Body of pancreas (tissue), 4 donors: ENCODE measurements at regions not wholly inside any gene's neighbourhood (a gene's known extent, or its start where the extent isn't known, plus 50 kb on each side); places are given as distances from the start of the nearest gene placed in this dataset.

ENCODE experiments used
- ATAC-seq: fragments of 150-250 bp; one replicate; pipeline ENCODE4 v1.9.1; 2016
- DNase-seq, 4 donors: peaks; one replicate each; pipeline ENCODE4 v3.0.0-alpha.2; 2019
- H3K27ac ChIP-seq, 4 donors: fragments of 200-600 bp; sonication (generic); 1 replicate in 3 of 4; 2 replicates in 1 of 4; pipeline versions ENCODE4 v1.5.1 to v1.6.1; 2016 to 2019; ENCODE audit warnings: mild to moderate bottlenecking in 1 of 4, mixed read lengths in 1 of 4, moderate library complexity in 1 of 4
- H3K27me3 ChIP-seq, 2 donors: fragments of 200-600 bp; sonication (generic); one replicate each; pipeline ENCODE4 v1.6.0; 2016; ENCODE audit warnings: mild to moderate bottlenecking in 1 of 2
- H3K36me3 ChIP-seq, 2 donors: fragments of 200-600 bp; sonication (generic); replicated peaks in 1 of 2; 2 replicates each; pipeline ENCODE4 v1.5.1; 2016; ENCODE audit warnings: low read depth in 2 of 2; ENCODE audit not compliant: insufficient read depth in 1 of 2
- H3K4me1 ChIP-seq: fragments of 200-600 bp; sonication (generic); one replicate; pipeline ENCODE4 v1.6.0; 2016
- H3K4me3 ChIP-seq, 2 donors: fragments of 200-600 bp; sonication (generic); 1 replicate in 1 of 2; 2 replicates in 1 of 2; pipeline ENCODE4 v1.5.1; 2016 to 2019
- H3K9me3 ChIP-seq, 3 donors: fragments of 200-600 bp; sonication (generic); 1 replicate in 2 of 3; 2 replicates in 1 of 3; pipeline ENCODE4 v1.5.1; 2016
- POLR2A ChIP-seq, 3 donors: fragments of 450-650 bp; IDR thresholded peaks; one replicate each; pipeline ENCODE4 v1.6.1; 2016; ENCODE audit warnings: antibody characterized with exemption in 3 of 3, mild to moderate bottlenecking in 2 of 3
- WGBS, 2 donors: methylation state at CpG; one replicate each; pipeline ENCODE4 v1.1.5; 2017; 5-methylcytosine and 5-hydroxymethylcytosine counted together
- intact Hi-C: fragments of 100-400 bp; cut with DNase I; formaldehyde crosslinking; loops from one replicate; pipeline ENCODE4 v1.15.1; 2023
- TF ChIP-seq, protein P1 (sequence below), 7 experiments: fragments of 450-650 bp in 4 of 7; fragments of 200-600 bp in 3 of 7; sonication (generic) in 3 of 7; IDR thresholded peaks; one replicate each; pipeline ENCODE4 v1.5.1; 2016 to 2019; ENCODE audit warnings: antibody characterized with exemption in 7 of 7

DNA sequence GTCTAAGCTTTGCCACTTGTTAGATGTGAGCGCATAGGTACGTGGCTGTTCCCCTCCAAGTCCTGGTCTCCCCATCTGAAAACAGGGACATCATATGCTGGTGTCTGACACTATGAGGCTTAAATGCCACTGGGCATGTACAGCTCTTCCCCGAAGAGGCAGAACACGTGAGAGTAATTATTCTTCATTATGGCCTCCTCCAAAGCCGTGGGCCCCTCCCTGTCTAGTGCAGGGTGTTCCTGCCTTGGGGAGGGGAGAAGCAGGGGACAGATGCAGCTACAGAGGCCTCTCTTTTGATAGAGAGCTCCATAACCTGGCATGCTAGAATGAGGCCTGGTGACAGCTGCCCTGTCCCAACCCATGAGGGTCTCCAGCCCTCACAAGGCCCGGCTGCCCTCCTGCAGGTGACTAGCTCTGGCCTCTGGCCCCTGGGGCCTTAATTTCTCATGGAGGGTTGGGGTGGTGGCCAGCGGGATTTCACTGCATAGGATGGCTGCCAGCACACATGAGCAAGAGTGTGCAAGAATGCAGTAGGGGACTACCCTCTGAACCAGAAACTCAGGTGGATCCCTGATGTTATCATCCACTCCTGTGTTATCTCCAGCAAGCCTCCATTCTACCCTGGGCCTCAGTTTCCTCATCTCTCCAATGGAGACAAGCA lies 334.6 kb downstream of the MN1 start:
- WGBS, 2 donors, result 76 to 93% methylated on average over 6 to 7 of the region's 7 CpGs
- TF ChIP-seq, protein P1, sequence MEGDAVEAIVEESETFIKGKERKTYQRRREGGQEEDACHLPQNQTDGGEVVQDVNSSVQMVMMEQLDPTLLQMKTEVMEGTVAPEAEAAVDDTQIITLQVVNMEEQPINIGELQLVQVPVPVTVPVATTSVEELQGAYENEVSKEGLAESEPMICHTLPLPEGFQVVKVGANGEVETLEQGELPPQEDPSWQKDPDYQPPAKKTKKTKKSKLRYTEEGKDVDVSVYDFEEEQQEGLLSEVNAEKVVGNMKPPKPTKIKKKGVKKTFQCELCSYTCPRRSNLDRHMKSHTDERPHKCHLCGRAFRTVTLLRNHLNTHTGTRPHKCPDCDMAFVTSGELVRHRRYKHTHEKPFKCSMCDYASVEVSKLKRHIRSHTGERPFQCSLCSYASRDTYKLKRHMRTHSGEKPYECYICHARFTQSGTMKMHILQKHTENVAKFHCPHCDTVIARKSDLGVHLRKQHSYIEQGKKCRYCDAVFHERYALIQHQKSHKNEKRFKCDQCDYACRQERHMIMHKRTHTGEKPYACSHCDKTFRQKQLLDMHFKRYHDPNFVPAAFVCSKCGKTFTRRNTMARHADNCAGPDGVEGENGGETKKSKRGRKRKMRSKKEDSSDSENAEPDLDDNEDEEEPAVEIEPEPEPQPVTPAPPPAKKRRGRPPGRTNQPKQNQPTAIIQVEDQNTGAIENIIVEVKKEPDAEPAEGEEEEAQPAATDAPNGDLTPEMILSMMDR (IDR thresholded peaks at IDR 0.05), result no peak
- no peak for TF ChIP-seq POLR2A (IDR thresholded peaks at IDR 0.05)
- no peaks in the 10 kb centered on the region for H3K36me3 ChIP-seq
- no peak for DNase-seq
- peaks cover 7% of the 10 kb centered on the region for H3K4me1 ChIP-seq
- no peak overlapping the region for H3K27ac ChIP-seq
- H3K9me3 ChIP-seq, result no peaks in the 10 kb centered on the region
- ATAC-seq, result no peak
- H3K27me3 ChIP-seq, result no peaks in the 10 kb centered on the region
- no peak overlapping the region for H3K4me3 ChIP-seq
- intact Hi-C loops, result no loop called here

DNA sequence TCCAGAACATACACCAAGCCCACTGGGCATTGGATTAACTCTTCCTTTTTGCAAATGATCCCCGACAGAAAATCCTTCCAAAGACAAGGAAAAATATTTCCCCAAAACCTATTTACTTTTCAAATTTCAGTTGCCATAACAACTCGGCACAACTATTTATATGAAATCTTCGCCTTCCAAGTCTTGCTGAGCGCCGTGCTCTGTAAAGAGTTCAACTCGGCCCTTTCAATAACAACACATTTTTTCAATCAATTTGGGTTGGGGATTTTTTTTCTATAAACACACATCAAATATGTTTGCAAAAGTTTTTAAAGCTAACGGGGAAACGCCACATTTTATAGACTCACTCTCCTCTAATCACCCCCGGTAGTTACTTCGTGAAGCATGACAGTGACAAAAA lies 333.8 kb downstream of the MN1 start:
- intact Hi-C loops, result no loop called here
- Histone ChIP-seq H3K27me3 (no peaks in the 10 kb centered on the region), H3K36me3 (no peaks in the 10 kb centered on the region), H3K4me3 (no peak overlapping the region), H3K4me1 (no peaks in the 10 kb centered on the region), H3K9me3 (no peaks in the 10 kb centered on the region), H3K27ac (no peak overlapping the region)
- ATAC-seq, result no peak
- no peak for DNase-seq
- WGBS, 2 donors, result 80 to 83% methylated on average over 10 of the region's 10 CpGs
- no peak for TF ChIP-seq POLR2A (IDR thresholded peaks at IDR 0.05)
- TF ChIP-seq, protein P1 (IDR thresholded peaks at IDR 0.05), result no peak

DNA sequence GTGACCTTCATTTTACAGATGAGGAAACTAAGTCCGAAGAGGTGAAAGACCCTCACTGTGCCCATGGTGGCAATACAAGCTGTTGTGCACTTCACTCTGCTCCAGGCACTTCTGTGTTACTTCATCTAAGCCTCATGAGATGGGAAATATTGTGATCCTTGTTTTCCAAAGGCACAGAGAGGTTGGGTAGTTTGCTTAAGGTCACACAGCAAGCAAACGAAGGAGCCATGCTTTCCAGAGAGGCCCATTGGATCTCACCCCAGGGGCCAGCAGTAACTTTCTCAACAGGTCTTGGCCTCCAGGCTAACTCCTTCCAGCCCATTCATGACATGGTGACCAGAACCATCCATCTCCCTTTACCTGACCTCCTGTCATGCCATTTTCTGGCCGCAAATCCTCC lies 332.8 kb downstream of the MN1 start:
- 83 to 87% methylated on average over 3 of the region's 3 CpGs for WGBS, 2 donors
- no peak for TF ChIP-seq POLR2A (IDR thresholded peaks at IDR 0.05)
- TF ChIP-seq, protein P1 (IDR thresholded peaks at IDR 0.05), result no peak
- Histone ChIP-seq H3K4me1 (no peaks in the 10 kb centered on the region), H3K4me3 (no peak overlapping the region), H3K27ac (no peak overlapping the region), H3K9me3 (no peaks in the 10 kb centered on the region), H3K36me3 (no peaks in the 10 kb centered on the region), H3K27me3 (no peaks in the 10 kb centered on the region)
- ATAC-seq, result no peak
- no peak for DNase-seq
- intact Hi-C loops, result no loop called here

DNA sequence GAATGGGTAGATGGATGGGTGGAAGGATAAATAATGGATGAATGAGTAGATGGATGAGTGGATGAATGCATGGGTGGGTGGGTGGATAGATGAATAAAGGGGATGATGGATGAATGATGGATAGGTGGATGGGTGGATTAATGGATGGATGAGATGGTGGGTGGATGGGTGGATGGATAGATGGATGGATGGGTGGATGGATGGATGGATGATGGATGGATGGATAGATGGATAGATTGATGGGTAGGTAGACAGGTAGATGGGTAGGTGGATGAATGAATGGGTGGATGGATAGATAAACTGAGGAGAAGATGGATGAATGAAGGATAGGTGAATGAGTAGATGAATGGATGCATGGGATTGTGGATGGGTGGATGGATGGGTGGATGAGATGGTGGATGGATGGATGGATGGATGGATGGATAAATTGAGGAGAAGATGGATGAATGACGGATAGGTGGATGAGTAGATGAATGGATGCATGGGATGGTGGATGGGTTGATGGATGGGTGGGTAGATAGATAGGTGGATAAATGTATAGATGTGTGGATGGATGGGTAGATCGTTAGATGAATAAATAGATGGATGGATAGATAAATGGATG lies 331.3 kb downstream of the MN1 start:
- H3K9me3 ChIP-seq, result no peaks in the 10 kb centered on the region
- no peak overlapping the region for H3K4me3 ChIP-seq
- H3K4me1 ChIP-seq, result no peaks in the 10 kb centered on the region
- ATAC-seq (no peak), DNase-seq (no peak)
- TF ChIP-seq, protein P1 (IDR thresholded peaks at IDR 0.05), result no peak
- TF ChIP-seq POLR2A (IDR thresholded peaks at IDR 0.05), result no peak
- no peak overlapping the region for H3K27ac ChIP-seq
- H3K36me3 ChIP-seq, result no peaks in the 10 kb centered on the region
- intact Hi-C loops, result no loop called here
- 80 to 81% methylated on average over 2 of the region's 2 CpGs for WGBS, 2 donors
- no peaks in the 10 kb centered on the region for H3K27me3 ChIP-seq

DNA sequence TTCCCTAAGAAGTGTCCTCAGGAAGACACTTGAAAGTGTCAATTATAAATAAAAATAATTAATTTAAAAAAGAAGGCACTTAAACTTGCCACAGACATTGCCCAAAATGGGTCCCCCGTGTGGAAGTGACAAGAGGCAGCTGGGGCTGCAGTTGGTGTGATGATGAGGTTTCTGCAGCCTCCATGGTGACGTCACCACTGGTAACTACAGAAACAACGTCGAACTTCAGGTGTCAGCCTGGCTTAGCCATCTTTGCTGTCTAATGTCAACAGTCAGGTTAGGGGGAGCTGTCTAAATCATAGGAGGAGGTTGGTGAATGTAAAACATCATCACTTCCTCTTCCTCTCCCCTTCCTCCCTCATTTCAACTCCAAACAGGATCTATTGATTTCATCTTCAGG lies 328.6 kb downstream of the MN1 start:
- 57 to 61% methylated on average over 4 of the region's 4 CpGs for WGBS, 2 donors
- DNase-seq, result no peak
- no peaks in the 10 kb centered on the region for H3K36me3 ChIP-seq
- intact Hi-C loops, result no loop called here
- no peak overlapping the region for H3K4me3 ChIP-seq
- no peaks in the 10 kb centered on the region for H3K4me1 ChIP-seq
- no peak for TF ChIP-seq POLR2A (IDR thresholded peaks at IDR 0.05)
- TF ChIP-seq, protein P1 (IDR thresholded peaks at IDR 0.05), result no peak
- no peaks in the 10 kb centered on the region for H3K9me3 ChIP-seq
- no peak for ATAC-seq
- no peak overlapping the region for H3K27ac ChIP-seq
- no peaks in the 10 kb centered on the region for H3K27me3 ChIP-seq
